ENCODE measurements at regions not wholly inside any gene's neighbourhood (a gene's known extent, or its start where the extent isn't known, plus 50 kb on each side); places are given as distances from the start of the nearest gene placed in this dataset.

GRCh38 chr13:102974317-102975087 is 91.7 kb downstream of the SLC10A2 start:
- no peaks in the 10 kb centered on the region for H3K9me3 ChIP-seq (ENCODE audit: low read length)
- H3K9me2 ChIP-seq (ENCODE audit: insufficient read depth, low read length): no peaks in the 10 kb centered on the region
- peak overlapping the region; percentile 67 for H3K9ac ChIP-seq (ENCODE audit: low read length)
- no peaks in the 10 kb centered on the region for H3F3A ChIP-seq (ENCODE audit: insufficient read depth, low read length, poor library complexity, severe bottlenecking)
- H4K20me1 ChIP-seq (ENCODE audit: insufficient read depth): no peaks in the 10 kb centered on the region
- H3K4me3 ChIP-seq (ENCODE audit: low read length): peak overlapping the region; percentile 53
- no peak for TF ChIP-seq TAF1 (IDR thresholded peaks at IDR 0.05; ENCODE audit: low read depth)
- peak; percentile 83 for TF ChIP-seq POLR2AphosphoS5 (IDR thresholded peaks at IDR 0.05)
- peak; percentile 49 for TF ChIP-seq RAD21 (conservative IDR thresholded peaks at IDR 0.05)
- TF ChIP-seq EP300 (conservative IDR thresholded peaks at IDR 0.05; ENCODE audit: poor library complexity, severe bottlenecking): peak; percentile 97
- TF ChIP-seq MXI1 (conservative IDR thresholded peaks at IDR 0.05; ENCODE audit: poor library complexity, severe bottlenecking): peak; percentile 18
- TF ChIP-seq REST (IDR thresholded peaks at IDR 0.05; ENCODE audit: borderline replicate concordance): peak; percentile 90
- TF ChIP-seq CTCF (IDR thresholded peaks at IDR 0.05; ENCODE audit: poor library complexity, severe bottlenecking): peak; percentile 30
- no peak for TF ChIP-seq EZH2 (IDR thresholded peaks at IDR 0.05; ENCODE audit: borderline replicate concordance, insufficient read depth, low read length, poor library complexity, severe bottlenecking)
- TF ChIP-seq SMC3 (conservative IDR thresholded peaks at IDR 0.05; ENCODE audit: poor library complexity): peak; percentile 49
- H2AFZ ChIP-seq (ENCODE audit: low read depth, low read length): peak overlapping the region; percentile 15
- peak overlapping the region; percentile 47 for H3K4me2 ChIP-seq (ENCODE audit: low read length)
- H3K36me3 ChIP-seq (ENCODE audit: insufficient read depth, low read length): no peaks in the 10 kb centered on the region
- peak overlapping the region; percentile 94 for H3K27ac ChIP-seq (ENCODE audit: low read length)
- H3K27me3 ChIP-seq (ENCODE audit: insufficient read depth, low read depth, low read length): no peaks in the 10 kb centered on the region
- peaks cover 4% of the 10 kb centered on the region for H3K79me2 ChIP-seq (replicated peaks; ENCODE audit: insufficient read depth, low read length)

DNA sequence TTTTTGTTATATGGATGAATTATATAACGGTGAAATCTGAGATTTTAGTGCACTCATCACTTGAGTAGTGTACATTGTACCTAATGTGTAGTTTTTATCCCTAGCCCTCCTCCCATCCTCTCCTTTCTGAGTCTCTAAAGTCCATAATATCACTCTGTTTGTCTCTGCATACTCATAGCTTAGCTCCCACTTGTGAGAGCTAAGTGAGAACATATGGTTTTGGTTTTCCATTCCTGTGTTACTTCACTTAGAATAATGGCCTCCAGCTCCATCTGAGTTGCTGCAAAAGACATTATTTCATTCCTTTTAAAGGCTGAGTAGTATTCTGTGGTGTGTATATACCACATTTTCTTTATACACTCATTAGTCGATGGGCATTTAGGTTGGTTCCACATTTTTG is 94.0 kb downstream of the SLC10A2 start:
- no peaks in the 10 kb centered on the region for H3K9me3 ChIP-seq (ENCODE audit: low read length)
- H3K4me2 ChIP-seq (ENCODE audit: low read length): no peak overlapping the region
- H3K9me2 ChIP-seq (ENCODE audit: insufficient read depth, low read length): no peaks in the 10 kb centered on the region
- H4K20me1 ChIP-seq (ENCODE audit: insufficient read depth): no peaks in the 10 kb centered on the region
- H3K79me2 ChIP-seq (replicated peaks; ENCODE audit: insufficient read depth, low read length): no peaks in the 10 kb centered on the region
- peak overlapping the region; percentile 94 for H3K27ac ChIP-seq (ENCODE audit: low read length)
- no peak overlapping the region for H2AFZ ChIP-seq (ENCODE audit: low read depth, low read length)
- no peaks in the 10 kb centered on the region for H3F3A ChIP-seq (ENCODE audit: insufficient read depth, low read length, poor library complexity, severe bottlenecking)
- TF ChIP-seq MXI1 (conservative IDR thresholded peaks at IDR 0.05; ENCODE audit: poor library complexity, severe bottlenecking) (no peak), TAF1 (IDR thresholded peaks at IDR 0.05; ENCODE audit: low read depth) (no peak), POLR2AphosphoS5 (IDR thresholded peaks at IDR 0.05) (no peak), CTCF (IDR thresholded peaks at IDR 0.05; ENCODE audit: poor library complexity, severe bottlenecking) (no peak), SMC3 (conservative IDR thresholded peaks at IDR 0.05; ENCODE audit: poor library complexity) (no peak), RAD21 (conservative IDR thresholded peaks at IDR 0.05) (no peak), REST (IDR thresholded peaks at IDR 0.05; ENCODE audit: borderline replicate concordance) (no peak), EZH2 (IDR thresholded peaks at IDR 0.05; ENCODE audit: borderline replicate concordance, insufficient read depth, low read length, poor library complexity, severe bottlenecking) (no peak), EP300 (conservative IDR thresholded peaks at IDR 0.05; ENCODE audit: poor library complexity, severe bottlenecking) (no peak)
- no peaks in the 10 kb centered on the region for H3K27me3 ChIP-seq (ENCODE audit: insufficient read depth, low read depth, low read length)
- no peak overlapping the region for H3K9ac ChIP-seq (ENCODE audit: low read length)
- no peaks in the 10 kb centered on the region for H3K36me3 ChIP-seq (ENCODE audit: insufficient read depth, low read length)
- H3K4me3 ChIP-seq (ENCODE audit: low read length): no peak overlapping the region
